AG09319 (cell line): ENCODE measurements at regions not wholly inside any gene's neighbourhood (a gene's known extent, or its start where the extent isn't known, plus 50 kb on each side); places are given as distances from the start of the nearest gene placed in this dataset.
"Not testable (repeated sequence)": the region's sequence is repeated elsewhere in the genome, so short reads cannot be mapped to it uniquely, and the experiment has no call there.

Source experiments
- DNase-seq: peaks from one replicate; pipeline ENCODE4 v3.0.0-alpha.2; 2010; ENCODE audit warnings: low read depth; ENCODE audit errors: extremely low read depth
- TF ChIP-seq, protein P1 (sequence below): IDR thresholded peaks from 2 replicates; pipeline ENCODE4 v1.5.1; 2011; ENCODE audit warnings: low read depth, mild to moderate bottlenecking, inconsistent platforms, low read length, moderate library complexity

- TF ChIP-seq, protein P1, sequence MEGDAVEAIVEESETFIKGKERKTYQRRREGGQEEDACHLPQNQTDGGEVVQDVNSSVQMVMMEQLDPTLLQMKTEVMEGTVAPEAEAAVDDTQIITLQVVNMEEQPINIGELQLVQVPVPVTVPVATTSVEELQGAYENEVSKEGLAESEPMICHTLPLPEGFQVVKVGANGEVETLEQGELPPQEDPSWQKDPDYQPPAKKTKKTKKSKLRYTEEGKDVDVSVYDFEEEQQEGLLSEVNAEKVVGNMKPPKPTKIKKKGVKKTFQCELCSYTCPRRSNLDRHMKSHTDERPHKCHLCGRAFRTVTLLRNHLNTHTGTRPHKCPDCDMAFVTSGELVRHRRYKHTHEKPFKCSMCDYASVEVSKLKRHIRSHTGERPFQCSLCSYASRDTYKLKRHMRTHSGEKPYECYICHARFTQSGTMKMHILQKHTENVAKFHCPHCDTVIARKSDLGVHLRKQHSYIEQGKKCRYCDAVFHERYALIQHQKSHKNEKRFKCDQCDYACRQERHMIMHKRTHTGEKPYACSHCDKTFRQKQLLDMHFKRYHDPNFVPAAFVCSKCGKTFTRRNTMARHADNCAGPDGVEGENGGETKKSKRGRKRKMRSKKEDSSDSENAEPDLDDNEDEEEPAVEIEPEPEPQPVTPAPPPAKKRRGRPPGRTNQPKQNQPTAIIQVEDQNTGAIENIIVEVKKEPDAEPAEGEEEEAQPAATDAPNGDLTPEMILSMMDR, result no peak
- no peak for DNase-seq
Measured at GRCh38 chr5:118405650-118406061, 582.7 kb downstream of the DTWD2 start.

- TF ChIP-seq, protein P1, result no peak
- DNase-seq, result no peak
Measured at GRCh38 chr5:118397236-118397635, 591.1 kb downstream of the DTWD2 start.

GRCh38 chr5:118392491-118392890, 595.9 kb downstream of the DTWD2 start:
- no peak for DNase-seq
- TF ChIP-seq, protein P1, result no peak

DNA sequence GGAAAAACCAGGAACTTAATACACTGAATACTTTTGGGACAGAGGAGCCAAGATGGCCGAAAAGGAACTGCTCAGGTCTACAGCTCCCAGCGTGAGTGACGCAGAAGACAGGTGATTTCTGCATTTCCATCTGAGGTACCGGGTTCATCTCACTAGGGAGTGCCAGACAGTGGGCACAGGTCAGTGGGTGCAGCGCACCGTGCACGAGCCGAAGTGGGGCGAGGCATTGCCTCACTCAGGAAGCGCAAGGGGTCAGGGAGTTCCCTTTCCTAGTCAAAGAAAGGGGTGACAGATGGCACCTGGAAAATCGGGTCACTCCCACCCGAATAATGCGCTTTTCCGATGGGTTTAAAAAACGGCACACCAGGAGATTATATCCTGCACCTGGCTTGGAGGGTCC, 605.4 kb downstream of the DTWD2 start:
- not testable (repeated sequence) for DNase-seq

DNA sequence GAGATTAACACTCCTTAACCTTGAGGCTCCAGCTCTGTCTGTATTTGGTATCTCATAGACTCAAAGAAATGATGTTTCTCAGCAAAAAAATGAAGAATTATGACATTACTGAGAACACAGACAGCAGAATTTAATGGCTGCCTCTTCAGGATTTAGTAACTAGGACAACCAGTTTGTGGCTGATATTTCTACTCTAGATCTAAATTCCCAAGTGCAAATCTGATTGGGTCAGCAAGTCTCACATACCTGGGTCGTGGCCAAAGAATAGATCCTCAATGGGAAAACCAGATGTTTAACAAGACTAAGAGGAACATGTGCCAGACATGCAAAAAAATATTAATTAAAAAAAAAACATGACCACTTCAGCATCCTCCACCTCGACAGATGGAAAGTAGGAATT, 608.9 kb downstream of the DTWD2 start:
- DNase-seq, result no peak

GRCh38 chr5:118378959-118379358, 609.4 kb downstream of the DTWD2 start:
- no peak for DNase-seq
- TF ChIP-seq, protein P1, result no peak

More for the DNA sequence above, 608.9 kb downstream of the DTWD2 start:
- TF ChIP-seq, protein P1, result no peak

DNA sequence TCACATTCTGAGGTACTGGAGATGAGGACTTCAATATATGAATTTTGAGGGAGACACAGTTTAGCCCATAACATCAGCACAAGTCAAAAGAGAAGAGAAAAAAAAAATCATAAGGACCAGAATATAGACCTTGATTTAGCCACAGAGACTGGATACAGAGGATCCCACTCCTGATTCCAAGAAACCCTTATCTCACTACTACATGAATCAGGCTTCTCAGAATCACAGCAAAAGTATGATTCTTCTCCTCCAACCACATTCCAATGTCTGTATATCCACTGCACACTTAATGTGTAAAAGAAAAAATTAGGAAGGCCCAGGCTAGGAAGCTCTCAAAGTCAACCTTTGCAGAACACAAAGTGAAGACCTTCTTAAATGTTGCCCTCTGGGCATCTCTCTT, 610.9 kb downstream of the DTWD2 start:
- TF ChIP-seq, protein P1, result no peak
- DNase-seq, result no peak

DNA sequence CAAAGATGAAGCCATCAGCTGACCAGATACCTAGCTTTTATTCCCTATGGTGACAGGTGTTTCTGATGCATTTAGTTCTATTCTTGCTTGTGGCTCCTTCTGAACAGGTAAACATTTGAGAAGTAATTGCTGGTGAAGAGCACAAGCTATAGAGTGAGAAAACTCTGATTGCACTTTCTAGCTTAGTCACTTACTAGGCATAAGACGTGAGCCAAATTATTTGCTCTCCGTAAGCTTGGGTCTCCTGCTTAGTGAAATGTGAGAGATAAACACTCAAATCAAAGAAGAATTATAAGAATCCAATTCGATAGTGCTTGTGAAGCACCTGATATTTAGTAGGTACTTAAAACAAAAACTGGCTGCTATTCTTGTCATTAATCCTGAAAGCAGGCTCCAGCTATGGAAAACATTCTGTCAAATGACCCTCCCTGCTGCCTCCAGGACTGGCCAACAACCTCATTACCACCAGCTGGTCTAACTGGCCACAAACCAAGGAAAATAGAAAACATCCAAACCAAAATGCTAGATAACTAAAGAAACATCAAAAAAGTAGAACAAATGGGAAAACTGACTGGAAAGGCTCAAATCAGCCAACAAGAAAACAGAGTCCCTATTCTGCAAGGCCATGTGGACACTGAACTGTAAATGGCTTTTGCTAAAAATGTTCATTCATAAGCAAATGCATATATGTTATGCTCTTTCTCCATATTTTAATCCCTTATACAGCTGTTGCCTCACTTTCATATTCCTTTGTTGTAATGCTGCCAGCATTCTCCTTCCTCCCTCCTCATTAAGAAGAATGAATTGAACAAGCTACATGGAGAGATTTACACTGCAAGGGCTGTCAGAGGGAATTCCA, 616.1 kb downstream of the DTWD2 start:
- DNase-seq, result no peak
- TF ChIP-seq, protein P1, result no peak
